K562 (cell line): ENCODE measurements at regions not wholly inside any gene's neighbourhood (a gene's known extent, or its start where the extent isn't known, plus 50 kb on each side); places are given as distances from the start of the nearest gene placed in this dataset.

Source experiments
- ADNP ChIP-seq: fragments of 200-800 bp; sonication (Bioruptor generic); IDR thresholded peaks from 2 replicates; pipeline ENCODE4 v1.6.1; 2016; ENCODE audit warnings: missing genetic modification characterization, missing compliant biosample characterization
- ARHGAP35 ChIP-seq: fragments of 450-650 bp; IDR thresholded peaks from 2 replicates; pipeline ENCODE4 v1.6.1; 2018; ENCODE audit not compliant: partially characterized antibody
- BCOR ChIP-seq: fragments of 450-650 bp; IDR thresholded peaks from 2 replicates; pipeline ENCODE4 v1.6.1; 2016
- CBX8 ChIP-seq: fragments of 200-600 bp; sonication (generic); IDR thresholded peaks from 2 replicates; pipeline ENCODE4 v1.6.1; 2012; ENCODE audit warnings: borderline replicate concordance, mixed run types, low read depth, mild to moderate bottlenecking, moderate library complexity, mixed read lengths, low read length, control low read depth, inconsistent platforms; ENCODE audit not compliant: poor library complexity, severe bottlenecking; ENCODE audit errors: extremely low read depth
- DPF2 ChIP-seq: fragments of 450-650 bp; IDR thresholded peaks from 2 replicates; pipeline ENCODE4 v1.6.1; 2016
- ERF ChIP-seq: fragments of 450-650 bp; formaldehyde crosslinking; IDR thresholded peaks from 2 replicates; pipeline ENCODE4 v1.4.0; 2020; ENCODE audit warnings: mild to moderate bottlenecking, mixed read lengths
- FOXK2 ChIP-seq, 2 experiments: fragments of 450-650 bp; IDR thresholded peaks in 1 of 2; conservative IDR thresholded peaks in 1 of 2; 2 replicates each; pipeline ENCODE4 v1.6.1; 2016; ENCODE audit warnings: low read depth in 2 of 2, mild to moderate bottlenecking in 1 of 2
- HDAC2 ChIP-seq: fragments of 450-650 bp; IDR thresholded peaks from 2 replicates; pipeline ENCODE4 v1.6.1; 2016; ENCODE audit warnings: mild to moderate bottlenecking
- KDM1A ChIP-seq, 2 experiments: fragments of 450-650 bp; IDR thresholded peaks; 2 replicates each; pipeline ENCODE4 v1.6.1; 2016; ENCODE audit warnings: mild to moderate bottlenecking in 2 of 2
- KLF13 ChIP-seq: fragments of 450-650 bp; IDR thresholded peaks from 2 replicates; pipeline ENCODE4 v1.6.1; 2016; ENCODE audit warnings: missing genetic modification characterization, low read depth, mild to moderate bottlenecking, missing compliant biosample characterization, moderate library complexity, borderline replicate concordance
- MIER1 ChIP-seq: fragments of 450-650 bp; IDR thresholded peaks from 2 replicates; pipeline ENCODE4 v1.6.1; 2016; ENCODE audit warnings: antibody characterized with exemption, mild to moderate bottlenecking, low read depth
- PRMT5 ChIP-seq: sonication (generic); formaldehyde crosslinking; IDR thresholded peaks from 2 replicates; pipeline ENCODE4 v1.5.0; 2020; ENCODE audit warnings: missing genetic modification reagents
- RREB1 ChIP-seq: fragments of 250-450 bp; sonication (Bioruptor Pico); IDR thresholded peaks from 2 replicates; pipeline ENCODE4 v1.4.0; 2020
- SFPQ ChIP-seq: fragments of 200-400 bp; formaldehyde crosslinking; IDR thresholded peaks from 2 replicates; pipeline ENCODE4 v1.6.1; 2017; ENCODE audit warnings: mild to moderate bottlenecking, low read depth, low read length, moderate library complexity
- TCF3 ChIP-seq: sonication (generic); formaldehyde crosslinking; IDR thresholded peaks from 2 replicates; pipeline ENCODE4 v1.4.0; 2020; ENCODE audit warnings: mild to moderate bottlenecking, missing genetic modification reagents
- USF1 ChIP-seq: sonication (generic); formaldehyde crosslinking; IDR thresholded peaks from 2 replicates; pipeline ENCODE4 v1.9.0; 2022; ENCODE audit warnings: mild to moderate bottlenecking, missing genetic modification reagents
- ZKSCAN1 ChIP-seq: fragments of 150-350 bp; IDR thresholded peaks from 2 replicates; pipeline ENCODE4 v1.6.1; 2016; ENCODE audit warnings: low read depth, low read length
- ZNF280B ChIP-seq: fragments of 250-450 bp; sonication (Bioruptor Pico); IDR thresholded peaks from 2 replicates; pipeline ENCODE4 v1.5.1; 2021; ENCODE audit warnings: mild to moderate bottlenecking
- ZNF696 ChIP-seq: fragments of 250-450 bp; sonication (Bioruptor Pico); conservative IDR thresholded peaks from 2 replicates; pipeline ENCODE4 v1.4.0; 2020; ENCODE audit warnings: mild to moderate bottlenecking, moderate library complexity

- TF ChIP-seq ADNP (tag) (no peak), ARHGAP35 (no peak), ZNF280B (no peak), CBX8 (no peak), TCF3 (CRISPR knock-in tag) (no peak), BCOR (no peak), HDAC2 (peak; percentile 86; the same call in 1 of the 2 replicates), ERF (no peak), DPF2 (no peak), ZNF696 (CRISPR knock-in tag) (no peak), KDM1A (IDR thresholded peaks at IDR 0.05) (peak; percentile 88 to 92), PRMT5 (no peak), MIER1 (no peak), SFPQ (no peak), RREB1 (no peak), USF1 (CRISPR knock-in tag) (peak; percentile 93), FOXK2 (conservative IDR thresholded peaks at IDR 0.05 in 1 of 2, IDR thresholded peaks at IDR 0.05 in 1 of 2; ENCODE audit: low read depth in 2 of 2) (no peak), KLF13 (tag) (no peak), ZKSCAN1 (no peak)
Measured at GRCh38 chr1:22383526-22384294, 67.9 kb upstream of the ZBTB40 start (continued).
